ENCODE measurements at regions not wholly inside any gene's neighbourhood (a gene's known extent, or its start where the extent isn't known, plus 50 kb on each side); places are given as distances from the start of the nearest gene placed in this dataset.

DNA sequence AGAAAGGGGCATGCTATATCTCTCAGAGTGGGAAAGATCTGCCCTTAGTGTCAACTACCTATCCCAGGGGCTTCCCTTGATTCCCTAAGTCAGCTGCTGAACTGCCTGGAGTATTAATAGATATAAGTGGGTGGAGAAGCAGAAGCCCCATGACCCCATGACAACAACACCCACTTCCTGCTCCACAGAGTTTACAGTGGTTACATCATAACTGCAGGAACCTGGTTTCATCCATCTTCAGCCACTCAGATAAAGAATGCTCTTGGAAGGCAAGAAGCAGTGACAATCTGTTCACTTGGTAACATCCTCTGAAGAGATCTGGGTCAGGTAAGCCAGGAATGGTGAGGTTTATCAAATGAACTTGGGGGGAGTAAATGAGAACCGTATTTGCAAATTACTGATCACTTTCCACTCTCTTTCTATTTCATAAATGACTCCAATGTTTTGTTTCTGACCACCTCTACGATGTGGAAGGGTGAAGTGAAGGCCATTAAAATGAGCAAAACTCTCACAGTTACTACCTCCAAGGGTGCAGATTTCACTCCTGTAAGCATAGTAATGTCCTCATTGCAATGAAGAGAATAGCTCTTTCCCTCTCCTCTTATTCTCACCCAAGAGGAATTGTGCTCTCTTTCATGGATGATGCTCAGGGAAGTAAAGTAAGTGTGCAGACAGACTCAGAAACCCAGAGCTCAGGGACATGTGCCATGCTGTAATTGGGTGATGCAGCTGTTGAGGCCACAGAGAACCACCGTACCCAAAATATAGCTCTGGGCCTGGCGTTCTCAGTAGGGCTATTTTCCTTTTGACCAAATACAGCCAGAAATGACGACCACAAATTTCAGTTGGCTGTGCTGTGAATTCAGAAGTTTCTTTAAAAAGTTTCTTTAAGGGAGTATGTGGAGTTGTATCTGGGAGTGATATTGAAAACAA, 192.8 kb upstream of the APCDD1 start:
- Histone ChIP-seq H3F3A (ENCODE audit: insufficient read depth, low read length) (no peaks in the 10 kb centered on the region), H3K4me3 (ENCODE audit: low read length) (no peak overlapping the region), H3K4me2 (ENCODE audit: low read depth, low read length) (no peak overlapping the region), H3K4me1 (ENCODE audit: low read length) (no peaks in the 10 kb centered on the region), H3K9me3 (replicated peaks; ENCODE audit: insufficient read depth, low read length) (no peaks in the 10 kb centered on the region), H3K9me2 (replicated peaks; ENCODE audit: insufficient read depth, low read length) (no peaks in the 10 kb centered on the region), H3K27ac (ENCODE audit: low read length) (no peak overlapping the region), H2AFZ (ENCODE audit: low read length) (no peak overlapping the region), H3K9ac (ENCODE audit: low read length) (no peak overlapping the region), H4K20me1 (ENCODE audit: insufficient read depth, low read length) (no peaks in the 10 kb centered on the region), H3K79me2 (ENCODE audit: low read length) (no peaks in the 10 kb centered on the region), H3K36me3 (replicated peaks; ENCODE audit: insufficient read depth, low read length) (no peaks in the 10 kb centered on the region), H3K27me3 (replicated peaks; ENCODE audit: insufficient read depth, low read length) (no peaks in the 10 kb centered on the region)
- DNase-seq: no peak
- no peak for TF ChIP-seq EZH2phosphoT487 (IDR thresholded peaks at IDR 0.05; ENCODE audit: low read length)
- no peak for TF ChIP-seq EZH2 (optimal IDR thresholded peaks at IDR 0.05; ENCODE audit: low read depth, low read length)
- TF ChIP-seq, protein P1, sequence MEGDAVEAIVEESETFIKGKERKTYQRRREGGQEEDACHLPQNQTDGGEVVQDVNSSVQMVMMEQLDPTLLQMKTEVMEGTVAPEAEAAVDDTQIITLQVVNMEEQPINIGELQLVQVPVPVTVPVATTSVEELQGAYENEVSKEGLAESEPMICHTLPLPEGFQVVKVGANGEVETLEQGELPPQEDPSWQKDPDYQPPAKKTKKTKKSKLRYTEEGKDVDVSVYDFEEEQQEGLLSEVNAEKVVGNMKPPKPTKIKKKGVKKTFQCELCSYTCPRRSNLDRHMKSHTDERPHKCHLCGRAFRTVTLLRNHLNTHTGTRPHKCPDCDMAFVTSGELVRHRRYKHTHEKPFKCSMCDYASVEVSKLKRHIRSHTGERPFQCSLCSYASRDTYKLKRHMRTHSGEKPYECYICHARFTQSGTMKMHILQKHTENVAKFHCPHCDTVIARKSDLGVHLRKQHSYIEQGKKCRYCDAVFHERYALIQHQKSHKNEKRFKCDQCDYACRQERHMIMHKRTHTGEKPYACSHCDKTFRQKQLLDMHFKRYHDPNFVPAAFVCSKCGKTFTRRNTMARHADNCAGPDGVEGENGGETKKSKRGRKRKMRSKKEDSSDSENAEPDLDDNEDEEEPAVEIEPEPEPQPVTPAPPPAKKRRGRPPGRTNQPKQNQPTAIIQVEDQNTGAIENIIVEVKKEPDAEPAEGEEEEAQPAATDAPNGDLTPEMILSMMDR (IDR thresholded peaks at IDR 0.05; ENCODE audit: low read length): no peak

DNA sequence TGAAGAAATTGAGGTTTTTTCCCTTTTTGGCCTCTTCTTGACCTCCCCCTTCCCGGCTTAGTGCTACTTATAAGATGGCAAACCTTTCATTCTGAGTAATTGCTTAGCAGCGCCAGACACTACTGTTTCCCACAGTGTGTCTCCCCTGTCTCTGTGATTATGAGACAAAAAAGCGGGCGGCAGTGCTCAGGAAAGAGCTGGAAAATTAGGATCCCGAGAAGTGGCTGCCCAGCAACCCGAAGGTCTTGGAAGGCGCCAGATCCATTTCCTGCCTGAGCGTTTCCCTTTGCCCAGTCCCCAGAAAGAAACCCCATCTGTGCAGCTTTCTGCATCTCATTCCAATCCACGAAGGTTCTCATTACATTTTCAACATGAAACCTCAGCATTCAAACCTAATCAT, 191.9 kb upstream of the APCDD1 start:
- Histone ChIP-seq H3K27ac (ENCODE audit: low read length) (no peak overlapping the region), H3F3A (ENCODE audit: insufficient read depth, low read length) (no peaks in the 10 kb centered on the region), H3K36me3 (replicated peaks; ENCODE audit: insufficient read depth, low read length) (no peaks in the 10 kb centered on the region), H3K9ac (ENCODE audit: low read length) (no peak overlapping the region), H3K4me1 (ENCODE audit: low read length) (no peaks in the 10 kb centered on the region), H3K79me2 (ENCODE audit: low read length) (no peaks in the 10 kb centered on the region), H2AFZ (ENCODE audit: low read length) (no peak overlapping the region), H3K4me2 (ENCODE audit: low read depth, low read length) (no peak overlapping the region), H3K9me3 (replicated peaks; ENCODE audit: insufficient read depth, low read length) (no peaks in the 10 kb centered on the region), H3K4me3 (ENCODE audit: low read length) (no peak overlapping the region), H4K20me1 (ENCODE audit: insufficient read depth, low read length) (no peaks in the 10 kb centered on the region), H3K27me3 (replicated peaks; ENCODE audit: insufficient read depth, low read length) (no peaks in the 10 kb centered on the region), H3K9me2 (replicated peaks; ENCODE audit: insufficient read depth, low read length) (no peaks in the 10 kb centered on the region)
- no peak for DNase-seq
- TF ChIP-seq EZH2phosphoT487 (IDR thresholded peaks at IDR 0.05; ENCODE audit: low read length): no peak
- TF ChIP-seq EZH2 (optimal IDR thresholded peaks at IDR 0.05; ENCODE audit: low read depth, low read length): no peak

DNA sequence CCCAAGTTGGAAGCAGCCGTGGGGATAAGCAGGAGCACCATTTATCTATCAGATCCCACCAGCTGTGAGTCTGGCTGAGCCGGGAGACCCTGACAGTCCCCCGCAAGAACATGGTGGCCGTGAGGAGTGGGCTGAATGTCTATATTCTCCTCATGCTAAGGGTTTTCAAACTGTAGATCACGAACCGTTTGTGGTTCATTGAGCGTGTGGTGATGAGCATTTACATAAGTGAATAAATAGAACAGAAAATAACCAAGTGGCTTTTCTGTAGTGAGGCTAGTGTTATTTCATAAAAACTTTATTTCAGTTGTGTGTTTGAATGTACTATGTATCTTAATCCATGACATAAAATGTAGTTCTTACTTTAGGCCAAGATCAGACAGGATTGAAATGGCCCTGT, 190.2 kb upstream of the APCDD1 start:
- no peak overlapping the region for H3K4me2 ChIP-seq (ENCODE audit: low read depth, low read length)

More for the DNA sequence above, 190.2 kb upstream of the APCDD1 start:
- no peaks in the 10 kb centered on the region for H3F3A ChIP-seq (ENCODE audit: insufficient read depth, low read length)
- H3K27me3 ChIP-seq (replicated peaks; ENCODE audit: insufficient read depth, low read length): no peaks in the 10 kb centered on the region
- H4K20me1 ChIP-seq (ENCODE audit: insufficient read depth, low read length): no peaks in the 10 kb centered on the region
- H3K4me3 ChIP-seq (ENCODE audit: low read length): no peak overlapping the region
- no peaks in the 10 kb centered on the region for H3K9me3 ChIP-seq (replicated peaks; ENCODE audit: insufficient read depth, low read length)
- H3K79me2 ChIP-seq (ENCODE audit: low read length): no peaks in the 10 kb centered on the region
- TF ChIP-seq, protein P1 (IDR thresholded peaks at IDR 0.05; ENCODE audit: low read length): no peak
- TF ChIP-seq EZH2phosphoT487 (IDR thresholded peaks at IDR 0.05; ENCODE audit: low read length) (no peak), EZH2 (optimal IDR thresholded peaks at IDR 0.05; ENCODE audit: low read depth, low read length) (no peak)
- H2AFZ ChIP-seq (ENCODE audit: low read length): no peak overlapping the region
- no peaks in the 10 kb centered on the region for H3K9me2 ChIP-seq (replicated peaks; ENCODE audit: insufficient read depth, low read length)
- no peak overlapping the region for H3K9ac ChIP-seq (ENCODE audit: low read length)
- no peaks in the 10 kb centered on the region for H3K36me3 ChIP-seq (replicated peaks; ENCODE audit: insufficient read depth, low read length)
- no peaks in the 10 kb centered on the region for H3K4me1 ChIP-seq (ENCODE audit: low read length)
- H3K27ac ChIP-seq (ENCODE audit: low read length): no peak overlapping the region
- DNase-seq: no peak

Data from MM.1S (cell line).